Astrocyte of the spinal cord (primary cell): ENCODE measurements at regions not wholly inside any gene's neighbourhood (a gene's known extent, or its start where the extent isn't known, plus 50 kb on each side); places are given as distances from the start of the nearest gene placed in this dataset.
"Not testable (repeated sequence)": the region's sequence is repeated elsewhere in the genome, so short reads cannot be mapped to it uniquely, and the experiment has no call there.

Experiments
- DNase-seq: peaks from one replicate; pipeline ENCODE4 v3.0.0; 2011; ENCODE audit warnings: low read depth, low spot score
- H3K4me3 ChIP-seq: 2 replicates; pipeline ENCODE4 v1.5.1; 2011; ENCODE audit warnings: low read depth, mild to moderate bottlenecking, low read length, moderate library complexity
- CTCF ChIP-seq: IDR thresholded peaks from 2 replicates; pipeline ENCODE4 v1.5.1; 2012; ENCODE audit warnings: low read depth, mild to moderate bottlenecking, low read length, inconsistent platforms
- in situ Hi-C: cut with HindIII; loops from 2 replicates; pipeline ENCODE4 v1.10.0; 2017; ENCODE audit warnings: low sequenced_read_pairs

DNA sequence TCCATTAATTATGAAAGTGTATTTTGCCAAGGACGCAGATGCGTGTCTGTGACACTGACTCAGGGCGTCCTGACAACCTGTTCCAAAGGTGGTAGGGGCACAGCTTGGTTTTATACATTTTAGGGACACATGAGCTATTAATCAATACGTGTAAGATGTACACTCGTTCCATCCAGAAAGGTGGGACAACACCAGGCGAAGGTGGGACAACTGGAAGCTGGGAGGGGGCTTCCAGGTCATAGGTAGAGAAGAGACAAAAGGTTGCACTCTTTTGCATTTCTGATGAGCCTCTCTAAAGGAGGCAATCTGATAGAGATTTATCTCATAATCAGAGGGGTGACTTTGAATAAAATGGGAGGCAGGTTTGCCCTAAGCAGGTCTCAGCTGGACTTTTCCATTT lies 82.7 kb upstream of the ZNF746 start:
- H3K4me3 ChIP-seq = no peak overlapping the region
- in situ Hi-C loops = no loop called here
- TF ChIP-seq CTCF = no peak
- DNase-seq = no peak

DNA sequence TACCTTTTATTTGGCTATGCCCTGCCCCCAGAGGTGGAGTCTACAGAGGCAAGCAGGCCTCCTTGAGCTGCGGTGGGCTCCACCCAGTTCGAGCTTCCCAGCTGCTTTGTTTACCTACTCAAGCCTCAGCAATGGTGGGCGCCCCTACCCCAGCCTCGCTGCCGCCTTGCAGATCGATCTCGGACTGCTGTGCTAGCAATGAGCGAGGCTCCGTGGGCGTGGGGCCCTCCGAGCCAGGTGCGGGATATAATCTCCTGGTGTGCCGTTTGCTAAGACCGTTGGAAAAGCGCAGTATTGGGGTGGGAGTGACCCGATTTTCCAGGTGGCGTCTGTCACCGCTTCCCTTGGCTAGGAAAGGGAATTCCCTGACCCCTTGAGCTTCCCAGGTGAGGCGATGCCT lies 81.8 kb upstream of the ZNF746 start:
- H3K4me3 ChIP-seq, DNase-seq, in situ Hi-C loops: not testable (repeated sequence)

DNA sequence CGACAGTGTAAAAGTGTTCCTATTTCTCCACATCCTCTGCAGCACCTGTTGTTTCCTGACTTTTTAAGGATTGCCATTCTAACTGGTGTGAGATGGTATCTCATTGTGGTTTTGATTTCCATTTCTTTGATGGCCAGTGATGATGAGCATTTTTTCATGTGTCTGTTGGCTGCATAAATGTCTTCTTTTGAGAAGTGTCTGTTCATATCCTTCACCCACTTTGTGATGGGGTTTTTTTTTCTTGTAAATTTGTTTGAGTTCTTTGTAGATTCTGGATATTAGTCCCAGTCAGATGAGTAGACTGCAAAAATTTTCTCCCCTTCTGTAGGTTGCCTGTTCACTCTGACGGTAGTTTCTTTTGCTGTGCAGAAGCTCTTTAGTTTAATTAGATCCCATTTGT lies 76.8 kb upstream of the ZNF746 start:
- H3K4me3 ChIP-seq, in situ Hi-C loops, DNase-seq: not testable (repeated sequence)

- in situ Hi-C loops = no loop called here
- DNase-seq = no peak
- no peak for TF ChIP-seq CTCF
- H3K4me3 ChIP-seq = no peak overlapping the region
Measured at GRCh38 chr7:149573519-149573918, 75.9 kb upstream of the ZNF746 start.

DNA sequence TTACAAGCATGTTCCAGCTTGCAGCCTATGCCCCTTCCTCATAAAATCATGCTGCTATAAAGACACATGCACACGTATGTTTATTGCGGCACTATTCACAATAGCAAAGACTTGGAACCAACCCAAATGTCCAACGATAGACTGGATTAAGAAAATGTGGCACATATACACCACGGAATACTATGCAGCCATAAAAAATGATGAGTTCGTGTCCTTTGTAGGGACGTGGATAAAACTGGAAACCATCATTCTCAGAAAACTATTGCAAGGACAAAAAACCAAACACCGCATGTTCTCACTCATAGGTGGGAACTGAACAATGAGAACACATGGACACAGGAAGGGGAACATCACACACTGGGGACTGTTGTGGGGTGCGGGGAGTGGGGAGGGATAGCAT lies 75.3 kb upstream of the ZNF746 start:
- in situ Hi-C loops, H3K4me3 ChIP-seq, DNase-seq: not testable (repeated sequence)

DNA sequence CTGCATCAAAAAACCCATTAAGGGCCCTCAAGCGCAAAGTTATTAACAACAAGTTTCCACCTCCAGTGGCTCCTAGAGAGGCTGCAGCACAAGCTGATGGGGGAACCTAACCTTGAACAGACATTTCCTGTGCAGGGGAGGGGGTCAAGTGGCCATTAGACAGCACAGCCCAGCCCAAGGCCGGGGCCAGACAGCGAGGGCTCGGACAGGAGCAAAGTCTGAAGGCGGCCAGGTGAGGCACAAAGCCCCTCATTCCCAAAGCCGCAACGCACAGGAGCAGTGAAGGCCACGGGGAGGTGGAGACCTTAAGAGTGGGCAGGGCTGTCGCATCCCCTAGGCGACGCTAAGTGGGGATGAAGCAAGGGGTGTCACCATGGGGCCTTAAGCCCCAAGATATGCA lies 73.2 kb upstream of the ZNF746 start:
- in situ Hi-C loops = no loop called here
- no peak for DNase-seq
- no peak for TF ChIP-seq CTCF
- no peak overlapping the region for H3K4me3 ChIP-seq

- no peak for TF ChIP-seq CTCF
- H3K4me3 ChIP-seq = no peak overlapping the region
- in situ Hi-C loops = no loop called here
- no peak for DNase-seq
Measured at GRCh38 chr7:149569726-149570422, 72.3 kb upstream of the ZNF746 start.

- H3K4me3 ChIP-seq = no peak overlapping the region
- peak; percentile 76 for DNase-seq
- in situ Hi-C loops = no loop called here
- no peak for TF ChIP-seq CTCF
Measured at GRCh38 chr7:149569025-149569725, 71.6 kb upstream of the ZNF746 start.
